ENCODE measurements at regions not wholly inside any gene's neighbourhood (a gene's known extent, or its start where the extent isn't known, plus 50 kb on each side); places are given as distances from the start of the nearest gene placed in this dataset.

DNA sequence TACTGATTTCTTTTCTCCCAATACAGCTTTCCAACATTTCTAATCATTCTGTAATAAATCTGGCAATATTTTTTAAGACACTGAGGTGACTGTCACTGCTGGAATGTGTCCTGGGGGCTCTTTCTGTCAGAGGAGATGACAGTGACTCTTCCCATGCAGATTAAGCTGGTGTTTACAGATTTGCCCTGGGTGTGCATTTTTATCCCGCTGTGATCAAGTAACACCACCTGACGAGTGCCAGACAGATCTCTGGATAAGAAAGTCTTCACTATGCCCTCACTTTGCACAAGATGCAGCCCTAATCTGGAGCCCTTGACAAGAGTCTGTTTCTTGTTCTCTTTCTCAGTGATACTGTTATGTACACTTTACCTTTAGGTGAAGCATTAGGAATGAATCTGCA is 477.7 kb downstream of the ZIC1 start:
- H2AK5ac ChIP-seq (ENCODE audit: low read length): no peak overlapping the region
- H2BK120ac ChIP-seq (ENCODE audit: insufficient read depth, low read length, poor library complexity): no peak overlapping the region
- no peak overlapping the region for H3K18ac ChIP-seq (ENCODE audit: low read length)
- H4K91ac ChIP-seq (ENCODE audit: low read depth, low read length): no peak overlapping the region
- no peak overlapping the region for H2AFZ ChIP-seq (ENCODE audit: insufficient read depth, low read length, poor library complexity)
- no peak for DNase-seq
- H3K4ac ChIP-seq (ENCODE audit: low read depth, low read length): no peak overlapping the region
- H3K4me3 ChIP-seq (ENCODE audit: low read depth, low read length): no peak overlapping the region
- H3K9me3 ChIP-seq (ENCODE audit: insufficient read depth, low read depth, low read length): peaks cover 12% of the 10 kb centered on the region
- no peak overlapping the region for H4K12ac ChIP-seq (ENCODE audit: low read depth, low read length)
- no peak overlapping the region for H2BK5ac ChIP-seq (ENCODE audit: low read depth, low read length, poor library complexity)
- no peak overlapping the region for H2BK12ac ChIP-seq (ENCODE audit: low read length)
- H3K4me2 ChIP-seq (ENCODE audit: low read length): no peak overlapping the region
- H3K27me3 ChIP-seq (ENCODE audit: insufficient read depth, low read length): no peaks in the 10 kb centered on the region
- no CpG with 5 or more reads among the region's 2 CpGs for WGBS (ENCODE audit: extremely low coverage, insufficient coverage, insufficient read length)
- no peak overlapping the region for H3K27ac ChIP-seq (ENCODE audit: low read depth, low read length)
- H3K79me2 ChIP-seq (ENCODE audit: control insufficient read depth, insufficient read depth, low read length, poor library complexity): no peaks in the 10 kb centered on the region
- no peaks in the 10 kb centered on the region for H3K79me1 ChIP-seq (ENCODE audit: low read length)
- no peak overlapping the region for H3K14ac ChIP-seq (ENCODE audit: low read length)
- no peak overlapping the region for H3K9ac ChIP-seq (ENCODE audit: low read length)
- H3K36me3 ChIP-seq (ENCODE audit: control insufficient read depth in 1 of 2, insufficient read depth in 2 of 2, low read length in 2 of 2): no peaks in the 10 kb centered on the region
- H3K4me1 ChIP-seq (ENCODE audit: control insufficient read depth in 1 of 2, insufficient read depth in 2 of 2, low read length in 2 of 2): peaks cover 0 to 2% of the 10 kb centered on the region in 2 experiments
- no peak overlapping the region for H4K8ac ChIP-seq (ENCODE audit: low read depth, low read length)
- no peak overlapping the region for H3K23ac ChIP-seq (ENCODE audit: low read length)

DNA sequence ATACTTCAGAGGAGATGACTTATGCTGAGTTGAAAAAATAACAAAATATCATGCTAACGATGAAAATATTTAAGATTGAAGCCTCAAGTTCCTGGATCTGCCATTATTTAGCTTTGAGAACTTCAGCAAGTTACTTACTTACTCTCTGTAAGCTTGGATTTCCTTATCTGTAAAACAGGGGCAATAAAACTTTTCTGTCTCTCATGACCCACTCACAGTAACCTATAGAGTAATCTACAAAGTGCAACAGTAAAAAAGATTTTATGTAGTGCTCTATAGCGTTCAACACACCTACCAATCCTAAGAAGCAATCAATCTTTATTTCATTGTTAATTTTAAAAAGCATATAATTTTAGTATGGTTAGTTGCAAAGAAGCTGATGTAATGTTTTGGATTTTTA is 478.6 kb downstream of the ZIC1 start:
- H2AK5ac ChIP-seq (ENCODE audit: low read length): no peak overlapping the region
- no CpG with 5 or more reads among the region's 2 CpGs for WGBS (ENCODE audit: extremely low coverage, insufficient coverage, insufficient read length)
- H3K9ac ChIP-seq (ENCODE audit: low read length): no peak overlapping the region
- H3K18ac ChIP-seq (ENCODE audit: low read length): no peak overlapping the region
- H2BK5ac ChIP-seq (ENCODE audit: low read depth, low read length, poor library complexity): no peak overlapping the region
- H4K8ac ChIP-seq (ENCODE audit: low read depth, low read length): no peak overlapping the region
- no peak overlapping the region for H3K4me3 ChIP-seq (ENCODE audit: low read depth, low read length)
- no peak overlapping the region for H3K23ac ChIP-seq (ENCODE audit: low read length)
- no peak overlapping the region for H4K91ac ChIP-seq (ENCODE audit: low read depth, low read length)
- no peak overlapping the region for H4K12ac ChIP-seq (ENCODE audit: low read depth, low read length)
- no peak overlapping the region for H3K14ac ChIP-seq (ENCODE audit: low read length)
- H3K4me1 ChIP-seq (ENCODE audit: control insufficient read depth in 1 of 2, insufficient read depth in 2 of 2, low read length in 2 of 2): peaks cover 0 to 2% of the 10 kb centered on the region in 2 experiments
- H2BK120ac ChIP-seq (ENCODE audit: insufficient read depth, low read length, poor library complexity): no peak overlapping the region
- H2AFZ ChIP-seq (ENCODE audit: insufficient read depth, low read length, poor library complexity): no peak overlapping the region
- H2BK12ac ChIP-seq (ENCODE audit: low read length): no peak overlapping the region
- no peaks in the 10 kb centered on the region for H3K36me3 ChIP-seq (ENCODE audit: control insufficient read depth in 1 of 2, insufficient read depth in 2 of 2, low read length in 2 of 2)
- H3K4me2 ChIP-seq (ENCODE audit: low read length): no peak overlapping the region
- H3K9me3 ChIP-seq (ENCODE audit: insufficient read depth, low read depth, low read length): peaks cover 10% of the 10 kb centered on the region
- H3K79me2 ChIP-seq (ENCODE audit: control insufficient read depth, insufficient read depth, low read length, poor library complexity): no peaks in the 10 kb centered on the region
- no peak for DNase-seq
- no peak overlapping the region for H3K4ac ChIP-seq (ENCODE audit: low read depth, low read length)
- H3K27me3 ChIP-seq (ENCODE audit: insufficient read depth, low read length): no peaks in the 10 kb centered on the region
- no peaks in the 10 kb centered on the region for H3K79me1 ChIP-seq (ENCODE audit: low read length)
- H3K27ac ChIP-seq (ENCODE audit: low read depth, low read length): no peak overlapping the region

DNA sequence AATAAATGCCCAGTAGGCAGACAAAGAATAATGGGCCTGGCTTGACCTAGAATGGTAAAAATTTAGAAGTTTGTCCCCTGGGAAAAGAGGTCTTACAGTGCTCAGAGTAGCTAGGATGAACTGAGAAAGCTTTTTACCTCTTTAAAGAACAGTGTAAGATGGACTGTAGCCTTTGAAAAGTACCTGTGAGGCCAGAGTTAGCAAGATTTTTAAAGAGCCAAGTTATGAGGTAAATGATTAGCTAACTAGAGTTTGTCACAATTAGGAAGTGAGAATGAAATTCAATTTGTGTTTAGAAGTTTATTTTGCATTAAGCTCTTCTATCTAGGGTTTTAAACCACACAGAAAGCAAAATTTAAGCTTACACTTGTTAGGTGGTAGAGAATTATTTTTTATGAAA is 480.9 kb downstream of the ZIC1 start:
- Histone ChIP-seq H2BK5ac (ENCODE audit: low read depth, low read length, poor library complexity) (no peak overlapping the region), H3K27ac (ENCODE audit: low read depth, low read length) (no peak overlapping the region), H3K79me2 (ENCODE audit: control insufficient read depth, insufficient read depth, low read length, poor library complexity) (no peaks in the 10 kb centered on the region), H3K27me3 (ENCODE audit: insufficient read depth, low read length) (no peaks in the 10 kb centered on the region), H4K12ac (ENCODE audit: low read depth, low read length) (no peak overlapping the region), H3K23ac (ENCODE audit: low read length) (no peak overlapping the region), H3K14ac (ENCODE audit: low read length) (no peak overlapping the region), H4K8ac (ENCODE audit: low read depth, low read length) (no peak overlapping the region), H3K79me1 (ENCODE audit: low read length) (no peaks in the 10 kb centered on the region), H2AK5ac (ENCODE audit: low read length) (no peak overlapping the region), H2AFZ (ENCODE audit: insufficient read depth, low read length, poor library complexity) (no peak overlapping the region), H2BK120ac (ENCODE audit: insufficient read depth, low read length, poor library complexity) (no peak overlapping the region), H2BK12ac (ENCODE audit: low read length) (no peak overlapping the region), H3K9me3 (ENCODE audit: insufficient read depth, low read depth, low read length) (no peaks in the 10 kb centered on the region), H3K9ac (ENCODE audit: low read length) (no peak overlapping the region), H3K4me1 (ENCODE audit: control insufficient read depth in 1 of 2, insufficient read depth in 2 of 2, low read length in 2 of 2) (peaks cover 0 to 2% of the 10 kb centered on the region in 2 experiments), H3K4ac (ENCODE audit: low read depth, low read length) (no peak overlapping the region), H3K36me3 (ENCODE audit: control insufficient read depth in 1 of 2, insufficient read depth in 2 of 2, low read length in 2 of 2) (no peaks in the 10 kb centered on the region), H3K4me3 (ENCODE audit: low read depth, low read length) (no peak overlapping the region), H3K4me2 (ENCODE audit: low read length) (no peak overlapping the region), H3K18ac (ENCODE audit: low read length) (no peak overlapping the region), H4K91ac (ENCODE audit: low read depth, low read length) (no peak overlapping the region)
- DNase-seq: no peak

DNA sequence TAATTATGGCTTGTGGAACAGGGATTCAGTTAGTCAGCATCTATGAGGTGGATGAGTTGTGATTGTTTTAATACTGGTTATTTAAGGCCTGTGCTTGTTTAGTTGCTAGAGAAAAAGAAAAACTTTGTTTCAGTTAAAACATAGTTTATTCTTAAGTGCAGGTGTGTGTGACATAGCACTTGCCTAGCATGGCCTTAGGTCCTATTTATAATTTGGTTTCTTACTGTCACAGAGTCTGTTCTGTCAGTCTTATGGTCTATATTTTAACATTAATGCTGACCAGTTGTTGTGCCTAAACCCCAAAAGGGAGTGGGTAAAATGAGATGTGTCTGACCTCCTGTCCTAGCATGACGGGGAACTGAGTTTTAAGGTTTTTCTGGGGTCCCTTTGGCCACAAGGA is 486.3 kb downstream of the ZIC1 start:
- DNase-seq: no peak
- H3K9ac ChIP-seq (ENCODE audit: low read length): no peak overlapping the region
- H2BK5ac ChIP-seq (ENCODE audit: low read depth, low read length, poor library complexity): no peak overlapping the region
- no peak overlapping the region for H3K27ac ChIP-seq (ENCODE audit: low read depth, low read length)
- H4K91ac ChIP-seq (ENCODE audit: low read depth, low read length): no peak overlapping the region
- no peak overlapping the region for H2BK12ac ChIP-seq (ENCODE audit: low read length)
- H4K8ac ChIP-seq (ENCODE audit: low read depth, low read length): no peak overlapping the region
- H3K9me3 ChIP-seq (ENCODE audit: insufficient read depth, low read depth, low read length): no peaks in the 10 kb centered on the region
- no peak overlapping the region for H3K4me2 ChIP-seq (ENCODE audit: low read length)
- no peak overlapping the region for H3K4ac ChIP-seq (ENCODE audit: low read depth, low read length)
- WGBS (ENCODE audit: extremely low coverage, insufficient coverage, insufficient read length): no CpG with 5 or more reads among the region's 1 CpG
- no peaks in the 10 kb centered on the region for H3K27me3 ChIP-seq (ENCODE audit: insufficient read depth, low read length)
- H3K79me1 ChIP-seq (ENCODE audit: low read length): no peaks in the 10 kb centered on the region
- no peaks in the 10 kb centered on the region for H3K36me3 ChIP-seq (ENCODE audit: control insufficient read depth in 1 of 2, insufficient read depth in 2 of 2, low read length in 2 of 2)
- no peaks in the 10 kb centered on the region for H3K4me1 ChIP-seq (ENCODE audit: control insufficient read depth in 1 of 2, insufficient read depth in 2 of 2, low read length in 2 of 2)
- H2AFZ ChIP-seq (ENCODE audit: insufficient read depth, low read length, poor library complexity): no peak overlapping the region
- no peak overlapping the region for H2AK5ac ChIP-seq (ENCODE audit: low read length)
- H3K14ac ChIP-seq (ENCODE audit: low read length): no peak overlapping the region
- no peak overlapping the region for H3K23ac ChIP-seq (ENCODE audit: low read length)
- no peak overlapping the region for H4K12ac ChIP-seq (ENCODE audit: low read depth, low read length)
- no peaks in the 10 kb centered on the region for H3K79me2 ChIP-seq (ENCODE audit: control insufficient read depth, insufficient read depth, low read length, poor library complexity)
- no peak overlapping the region for H3K4me3 ChIP-seq (ENCODE audit: low read depth, low read length)
- no peak overlapping the region for H3K18ac ChIP-seq (ENCODE audit: low read length)
- no peak overlapping the region for H2BK120ac ChIP-seq (ENCODE audit: insufficient read depth, low read length, poor library complexity)

Measured in trophoblast cell (in vitro differentiated cells and primary cell).